ENCODE measurements at regions not wholly inside any gene's neighbourhood (a gene's known extent, or its start where the extent isn't known, plus 50 kb on each side); places are given as distances from the start of the nearest gene placed in this dataset.
"Not testable (repeated sequence)": the region's sequence is repeated elsewhere in the genome, so short reads cannot be mapped to it uniquely, and the experiment has no call there.

DNA sequence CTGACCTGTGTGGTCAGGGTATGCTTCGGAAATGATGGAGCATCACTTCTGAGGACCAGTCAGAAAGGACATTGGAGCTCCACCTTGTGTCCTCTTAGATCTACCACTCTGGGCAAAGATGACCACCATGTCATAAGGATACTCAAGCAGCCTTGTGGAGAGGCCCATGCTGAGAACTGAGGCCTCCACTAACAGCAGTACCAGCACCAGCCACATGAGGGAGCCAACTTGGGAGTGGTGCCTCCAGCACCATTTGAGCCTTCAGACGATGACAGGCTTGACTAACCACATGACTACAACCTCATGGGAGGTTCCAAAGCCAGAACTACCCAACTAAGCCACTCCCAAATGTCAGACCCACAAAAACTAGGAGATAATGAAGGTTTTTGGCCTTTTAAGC is 116.0 kb downstream of the NPTX2 start:
- no peaks in the 10 kb centered on the region for H3K36me3 Mint-ChIP-seq (ENCODE audit: low read depth)
- H3K27ac Mint-ChIP-seq = no peak overlapping the region
- H3K4me1 Mint-ChIP-seq (ENCODE audit: low read depth) = no peaks in the 10 kb centered on the region
- peak; percentile 4 for DNase-seq (ENCODE audit: low spot score)
- intact Hi-C loops (cut with micrococcal nuclease) = loop anchor here (1.0 kb wide), 1 partner anchor 108 kb away; no protein-coding TSS in a partner anchor
- no peaks in the 10 kb centered on the region for H3K9me3 Mint-ChIP-seq
- H3K4me3 Mint-ChIP-seq = no peak overlapping the region
- H3K27me3 Mint-ChIP-seq (ENCODE audit: insufficient read depth) = peaks cover 7% of the 10 kb centered on the region

DNA sequence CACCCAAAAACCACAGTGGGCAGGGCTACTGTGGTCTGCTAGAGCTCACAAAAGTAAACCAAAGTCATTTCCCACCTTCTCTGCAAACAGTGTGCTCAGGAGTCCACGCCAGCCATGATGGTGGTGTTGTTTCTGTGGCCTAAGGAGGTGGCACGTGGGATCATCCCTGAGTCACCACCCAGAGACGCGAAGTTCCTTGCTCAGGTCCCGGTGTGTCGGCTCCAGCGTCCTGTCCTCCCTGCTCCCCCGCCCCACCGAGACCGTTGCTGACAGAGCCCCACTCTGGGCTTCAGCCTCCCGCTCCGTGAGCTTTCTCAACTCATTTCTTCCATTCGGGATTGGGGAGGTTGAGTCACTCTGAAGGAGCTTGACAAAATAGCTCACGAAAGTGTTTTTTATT is 118.7 kb downstream of the NPTX2 start:
- peaks cover 1% of the 10 kb centered on the region for H3K27me3 Mint-ChIP-seq (ENCODE audit: insufficient read depth)
- no peak overlapping the region for H3K27ac Mint-ChIP-seq
- H3K36me3 Mint-ChIP-seq (ENCODE audit: low read depth) = no peaks in the 10 kb centered on the region

DNA sequence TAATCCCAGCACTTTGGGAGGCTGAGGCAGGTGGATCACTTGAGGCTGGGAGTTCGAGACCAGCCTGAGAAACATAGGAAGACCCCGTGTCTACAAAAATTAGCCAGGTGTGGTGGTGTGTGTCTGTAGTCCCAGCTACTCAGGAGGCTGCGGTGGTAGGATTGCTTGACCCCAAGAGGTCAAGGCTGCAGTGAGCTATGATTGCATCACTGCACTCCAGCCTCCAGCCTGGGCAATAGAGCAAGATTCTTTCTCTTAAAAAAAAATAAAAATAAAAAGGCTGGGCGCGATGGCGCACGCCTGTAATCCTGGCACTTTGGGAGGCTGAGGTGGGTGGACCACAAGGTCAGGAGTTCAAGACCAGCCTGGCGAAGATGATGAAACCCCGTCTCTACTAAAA is 119.4 kb downstream of the NPTX2 start:
- H3K36me3 Mint-ChIP-seq (ENCODE audit: low read depth); H3K4me3 Mint-ChIP-seq; H3K9me3 Mint-ChIP-seq; H3K27me3 Mint-ChIP-seq (ENCODE audit: insufficient read depth); intact Hi-C loops (cut with micrococcal nuclease); H3K27ac Mint-ChIP-seq; H3K4me1 Mint-ChIP-seq (ENCODE audit: low read depth); DNase-seq (ENCODE audit: low spot score): not testable (repeated sequence)

More for the DNA sequence above, 118.7 kb downstream of the NPTX2 start:
- intact Hi-C loops (cut with micrococcal nuclease) = no loop called here
- no peak overlapping the region for H3K4me3 Mint-ChIP-seq
- no peaks in the 10 kb centered on the region for H3K4me1 Mint-ChIP-seq (ENCODE audit: low read depth)
- no peaks in the 10 kb centered on the region for H3K9me3 Mint-ChIP-seq
- no peak for DNase-seq (ENCODE audit: low spot score)

DNA sequence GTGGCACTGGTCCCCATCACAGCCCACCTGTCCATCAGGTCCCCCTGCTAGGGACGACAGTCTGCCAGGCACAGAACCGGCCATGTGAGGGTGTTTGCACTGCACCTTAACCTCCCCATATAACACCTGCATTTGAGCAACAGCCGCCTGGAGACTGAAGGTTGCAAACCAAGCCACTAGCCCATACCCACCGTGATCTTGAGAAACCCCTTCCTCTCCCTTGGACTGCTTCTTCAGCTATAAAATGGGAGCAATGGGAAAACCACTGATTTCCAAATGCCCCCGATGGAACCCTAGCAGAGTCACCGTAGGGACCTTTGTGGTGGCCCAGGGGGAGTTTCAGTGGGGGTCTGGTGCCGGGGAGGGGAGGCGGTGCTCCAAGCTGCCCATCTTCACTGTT is 120.1 kb downstream of the NPTX2 start:
- H3K36me3 Mint-ChIP-seq (ENCODE audit: low read depth) = no peaks in the 10 kb centered on the region
- no peaks in the 10 kb centered on the region for H3K9me3 Mint-ChIP-seq
- no peak overlapping the region for H3K4me3 Mint-ChIP-seq
- H3K27ac Mint-ChIP-seq = no peak overlapping the region
- peaks cover 1% of the 10 kb centered on the region for H3K27me3 Mint-ChIP-seq (ENCODE audit: insufficient read depth)
- DNase-seq (ENCODE audit: low spot score) = no peak
- intact Hi-C loops (cut with micrococcal nuclease) = no loop called here
- no peaks in the 10 kb centered on the region for H3K4me1 Mint-ChIP-seq (ENCODE audit: low read depth)

DNA sequence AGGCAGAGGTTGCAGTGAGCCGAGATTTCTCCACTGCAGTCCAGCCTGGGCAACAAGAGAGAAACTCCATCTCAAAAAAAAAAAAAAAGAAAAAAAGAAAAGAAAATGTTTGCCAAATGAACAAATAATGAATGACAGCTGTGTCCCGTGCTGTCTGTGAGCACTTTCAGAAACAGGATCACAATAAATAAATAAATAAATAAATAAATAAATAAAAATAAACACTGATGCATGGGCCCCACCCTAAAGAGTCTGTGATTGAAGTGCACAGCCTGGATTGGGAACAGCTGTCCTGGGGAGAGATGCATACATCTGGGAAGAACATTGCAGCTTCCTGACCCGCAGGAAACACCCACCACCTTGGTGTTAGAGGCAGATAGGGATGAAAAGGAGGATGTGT is 123.6 kb downstream of the NPTX2 start:
- H3K4me3 Mint-ChIP-seq = no peak overlapping the region
- H3K27me3 Mint-ChIP-seq (ENCODE audit: insufficient read depth) = peaks cover 2% of the 10 kb centered on the region
- intact Hi-C loops (cut with micrococcal nuclease) = no loop called here
- no peaks in the 10 kb centered on the region for H3K9me3 Mint-ChIP-seq
- H3K4me1 Mint-ChIP-seq (ENCODE audit: low read depth) = no peaks in the 10 kb centered on the region
- H3K27ac Mint-ChIP-seq = no peak overlapping the region
- no peaks in the 10 kb centered on the region for H3K36me3 Mint-ChIP-seq (ENCODE audit: low read depth)
- no peak for DNase-seq (ENCODE audit: low spot score)

DNA sequence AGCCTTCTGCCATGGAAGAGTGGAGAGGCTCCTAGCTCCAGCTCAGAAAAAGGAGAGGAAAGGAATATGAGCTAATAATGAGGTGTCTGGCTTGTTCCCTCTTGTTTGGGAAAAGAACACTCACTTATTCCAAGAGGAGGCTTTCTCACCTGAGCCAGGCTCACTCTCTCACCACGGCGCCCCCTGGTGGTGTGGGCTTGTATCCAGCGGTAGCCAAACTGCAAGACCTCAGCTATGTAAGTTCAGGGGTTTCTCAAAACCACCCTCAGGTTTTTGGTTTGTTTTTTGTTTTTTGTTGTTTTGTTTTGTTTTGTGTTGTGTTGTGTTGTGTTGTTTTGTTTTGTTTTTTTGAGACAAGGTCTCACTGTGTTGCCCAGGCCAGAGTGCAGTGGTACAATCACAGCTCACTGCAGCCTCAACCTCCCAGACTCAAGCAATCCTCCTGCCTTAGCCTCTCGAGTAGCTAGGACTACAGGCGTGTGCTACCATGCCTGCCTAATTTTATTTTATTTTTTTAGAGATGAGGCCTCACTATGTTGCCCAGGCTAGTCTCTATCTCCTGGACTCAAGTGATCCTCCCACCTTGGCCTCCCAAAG is 124.0 kb downstream of the TMEM130 start:
- intact Hi-C loops (cut with micrococcal nuclease) = loop anchor here (2.0 kb wide), 1 partner anchor 95 kb away; no protein-coding TSS in a partner anchor
- peak; percentile 42 for DNase-seq (ENCODE audit: low spot score)
- Mint-ChIP-seq H3K4me3 (no peak overlapping the region), H3K27ac (no peak overlapping the region), H3K36me3 (ENCODE audit: low read depth) (no peaks in the 10 kb centered on the region), H3K4me1 (ENCODE audit: low read depth) (no peaks in the 10 kb centered on the region), H3K27me3 (ENCODE audit: insufficient read depth) (peaks cover 4% of the 10 kb centered on the region), H3K9me3 (no peaks in the 10 kb centered on the region)

DNA sequence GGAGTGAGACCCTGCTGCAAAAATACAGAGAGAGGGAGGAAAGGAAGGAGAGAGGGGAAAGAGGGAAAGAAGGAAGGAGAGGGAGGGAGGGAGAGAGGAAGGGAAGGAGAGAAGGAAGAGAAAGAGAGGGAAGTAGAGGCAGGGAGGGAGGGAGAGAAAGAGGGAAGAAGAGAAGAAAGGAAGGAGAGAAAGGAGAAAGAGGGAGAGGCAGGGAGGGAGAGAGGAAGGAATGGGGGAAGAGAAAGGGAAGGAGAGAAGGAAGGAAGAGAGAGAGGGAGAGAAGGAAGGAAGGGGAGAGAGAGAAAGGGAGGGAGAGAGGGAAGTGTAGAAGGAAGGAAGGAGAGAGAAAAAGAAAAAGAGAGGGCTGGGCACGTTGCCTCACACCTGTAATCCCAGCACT is 121.7 kb downstream of the TMEM130 start:
- no peak overlapping the region for H3K27ac Mint-ChIP-seq
- H3K4me3 Mint-ChIP-seq = no peak overlapping the region
- no peaks in the 10 kb centered on the region for H3K9me3 Mint-ChIP-seq
- intact Hi-C loops (cut with micrococcal nuclease) = no loop called here
- H3K4me1 Mint-ChIP-seq (ENCODE audit: low read depth) = no peaks in the 10 kb centered on the region
- peaks cover 4% of the 10 kb centered on the region for H3K27me3 Mint-ChIP-seq (ENCODE audit: insufficient read depth)
- DNase-seq (ENCODE audit: low spot score) = no peak
- no peaks in the 10 kb centered on the region for H3K36me3 Mint-ChIP-seq (ENCODE audit: low read depth)

DNA sequence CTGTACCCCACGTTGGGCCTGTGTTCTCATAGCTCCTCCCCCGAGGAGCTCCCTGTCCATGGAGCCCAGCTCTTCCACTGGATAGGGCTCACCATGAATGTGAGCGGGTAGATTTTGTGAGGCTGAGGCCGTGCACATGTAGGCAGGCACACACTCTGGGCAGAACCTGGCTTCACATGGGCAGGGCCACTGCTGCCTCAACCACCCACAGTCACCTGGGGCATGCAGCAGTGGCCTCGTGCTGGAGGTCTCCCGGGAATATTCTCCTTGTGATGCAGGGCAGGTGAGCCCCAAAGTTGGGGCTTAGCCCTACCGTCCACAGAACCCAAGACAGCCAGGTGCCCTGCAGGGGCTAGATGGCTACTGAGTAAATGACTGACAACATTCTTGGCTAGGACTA is 116.6 kb downstream of the TMEM130 start:
- H3K36me3 Mint-ChIP-seq (ENCODE audit: low read depth) = no peaks in the 10 kb centered on the region
- intact Hi-C loops (cut with micrococcal nuclease) = no loop called here
- no peaks in the 10 kb centered on the region for H3K4me1 Mint-ChIP-seq (ENCODE audit: low read depth)
- H3K27ac Mint-ChIP-seq = no peak overlapping the region
- DNase-seq (ENCODE audit: low spot score) = no peak
- H3K4me3 Mint-ChIP-seq = no peak overlapping the region
- peaks cover 1% of the 10 kb centered on the region for H3K9me3 Mint-ChIP-seq
- H3K27me3 Mint-ChIP-seq (ENCODE audit: insufficient read depth) = peaks cover 2% of the 10 kb centered on the region

DNA sequence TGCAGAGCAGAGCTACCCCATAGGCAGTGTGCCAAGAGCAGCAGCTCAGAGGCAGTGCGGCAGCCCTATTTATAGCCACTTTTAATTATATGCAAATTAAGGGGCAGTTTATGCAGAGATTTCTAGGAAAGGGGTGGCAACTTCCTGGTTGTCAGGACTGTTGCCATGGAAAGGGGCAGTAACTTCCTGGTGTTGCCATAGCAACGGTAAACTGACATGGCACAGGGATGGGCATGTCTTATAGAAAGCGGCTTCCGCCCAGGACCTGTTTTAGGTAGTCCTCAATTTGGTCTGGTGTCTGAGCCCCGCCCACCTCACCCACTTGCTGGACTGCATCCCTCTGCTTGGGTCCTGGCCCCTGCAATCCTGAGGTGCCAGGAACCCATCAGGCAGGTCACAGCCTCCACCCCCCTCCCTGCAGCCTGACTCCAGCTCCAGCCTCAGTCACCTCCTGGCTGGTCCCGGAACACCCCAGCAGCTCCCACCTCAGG is 115.8 kb downstream of the TMEM130 start:
- no peak overlapping the region for H3K4me3 Mint-ChIP-seq
- intact Hi-C loops (cut with micrococcal nuclease) = no loop called here
- H3K4me1 Mint-ChIP-seq (ENCODE audit: low read depth) = no peaks in the 10 kb centered on the region
- H3K36me3 Mint-ChIP-seq (ENCODE audit: low read depth) = no peaks in the 10 kb centered on the region
- no peak overlapping the region for H3K27ac Mint-ChIP-seq
- H3K27me3 Mint-ChIP-seq (ENCODE audit: insufficient read depth) = no peaks in the 10 kb centered on the region
- H3K9me3 Mint-ChIP-seq = peaks cover 9% of the 10 kb centered on the region
- no peak for DNase-seq (ENCODE audit: low spot score)

DNA sequence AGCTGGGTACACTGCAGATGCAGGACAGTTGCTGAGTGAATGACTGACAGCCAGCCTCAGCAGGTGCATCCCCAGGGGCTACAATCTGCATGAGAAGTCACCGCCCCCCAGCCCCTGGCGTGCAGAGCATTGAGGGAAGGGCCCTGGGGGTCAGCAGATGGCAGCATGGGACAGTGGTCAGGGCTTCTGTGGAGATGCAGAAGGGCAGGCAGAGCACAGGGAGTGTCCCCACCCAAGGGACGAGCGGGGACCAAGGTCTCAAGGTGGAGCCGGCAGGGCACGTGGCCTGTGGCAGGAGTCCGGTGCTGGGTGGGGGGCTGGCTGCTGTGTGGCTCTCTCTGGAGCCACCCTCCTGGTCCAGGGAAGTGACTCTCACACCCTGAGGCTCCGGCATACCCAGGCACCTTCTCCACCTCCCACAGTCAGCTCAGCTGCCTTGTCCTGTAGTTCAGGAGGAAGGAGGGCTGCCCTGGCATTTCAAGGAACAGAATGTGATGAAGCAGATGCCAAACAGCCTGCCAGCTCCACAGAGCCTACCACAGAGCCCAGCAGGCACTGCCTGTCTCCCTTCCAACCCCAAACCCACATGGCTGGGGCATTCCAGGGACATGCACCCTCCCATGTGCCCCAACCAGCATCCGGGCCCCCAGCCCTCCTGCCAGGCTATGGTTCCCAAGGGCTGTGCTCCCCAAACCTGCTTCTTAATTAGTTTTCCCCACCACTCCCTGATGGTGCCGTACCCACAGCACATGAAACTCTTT is 114.5 kb downstream of the TMEM130 start:
- DNase-seq (ENCODE audit: low spot score) = no peak
- no peaks in the 10 kb centered on the region for H3K36me3 Mint-ChIP-seq (ENCODE audit: low read depth)
- H3K4me3 Mint-ChIP-seq = no peak overlapping the region
- peaks cover 14% of the 10 kb centered on the region for H3K9me3 Mint-ChIP-seq
- H3K27me3 Mint-ChIP-seq (ENCODE audit: insufficient read depth) = no peaks in the 10 kb centered on the region
- H3K27ac Mint-ChIP-seq = no peak overlapping the region
- no peaks in the 10 kb centered on the region for H3K4me1 Mint-ChIP-seq (ENCODE audit: low read depth)
- intact Hi-C loops (cut with micrococcal nuclease) = no loop called here

DNA sequence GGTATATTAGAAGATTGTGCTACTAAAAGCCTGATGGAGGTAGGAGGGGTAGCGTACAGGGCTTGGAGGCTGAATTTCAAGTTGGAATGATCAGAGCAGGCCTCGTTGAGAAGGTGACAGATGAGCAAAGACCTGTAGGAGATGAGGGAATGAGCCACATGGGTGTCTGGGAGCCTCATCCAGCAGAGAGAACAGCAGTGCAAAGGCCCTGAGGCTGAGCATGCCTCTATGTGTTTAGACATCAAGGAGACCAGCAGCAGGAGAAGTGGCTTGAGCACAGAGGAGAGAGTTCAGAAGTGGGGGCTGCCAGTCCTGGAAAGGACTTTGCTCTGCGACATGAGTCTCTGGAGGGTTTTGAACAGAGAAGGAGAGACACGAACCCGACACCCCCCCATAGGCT is 111.7 kb downstream of the TMEM130 start:
- Mint-ChIP-seq H3K36me3 (ENCODE audit: low read depth) (no peaks in the 10 kb centered on the region), H3K27ac (no peak overlapping the region), H3K4me1 (ENCODE audit: low read depth) (no peaks in the 10 kb centered on the region), H3K9me3 (peaks cover 14% of the 10 kb centered on the region), H3K4me3 (no peak overlapping the region), H3K27me3 (ENCODE audit: insufficient read depth) (no peaks in the 10 kb centered on the region)
- intact Hi-C loops (cut with micrococcal nuclease) = no loop called here
- DNase-seq (ENCODE audit: low spot score) = no peak

DNA sequence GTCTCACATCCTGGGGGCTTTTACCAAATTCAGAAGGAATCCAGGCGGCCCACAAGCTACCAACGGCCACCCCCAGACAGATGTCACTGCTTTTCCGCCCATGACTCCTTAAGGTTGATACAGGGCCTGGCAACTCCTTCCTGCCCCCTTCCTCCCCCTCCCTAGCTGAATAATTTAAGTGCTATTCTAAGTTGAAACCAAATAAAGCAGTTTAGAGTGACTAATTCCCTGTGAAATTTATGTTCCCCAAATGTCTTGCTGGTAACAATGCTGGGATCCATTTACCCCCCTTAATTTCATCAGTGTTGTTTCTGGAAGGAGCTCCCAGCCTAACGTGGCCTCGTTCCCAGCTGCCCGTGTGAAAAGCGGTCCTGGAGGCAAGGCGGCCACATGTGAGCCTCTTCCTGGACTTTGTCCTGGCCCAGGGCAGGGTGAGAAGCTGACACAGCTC is 109.6 kb downstream of the TMEM130 start:
- peaks cover 14% of the 10 kb centered on the region for H3K9me3 Mint-ChIP-seq

DNA sequence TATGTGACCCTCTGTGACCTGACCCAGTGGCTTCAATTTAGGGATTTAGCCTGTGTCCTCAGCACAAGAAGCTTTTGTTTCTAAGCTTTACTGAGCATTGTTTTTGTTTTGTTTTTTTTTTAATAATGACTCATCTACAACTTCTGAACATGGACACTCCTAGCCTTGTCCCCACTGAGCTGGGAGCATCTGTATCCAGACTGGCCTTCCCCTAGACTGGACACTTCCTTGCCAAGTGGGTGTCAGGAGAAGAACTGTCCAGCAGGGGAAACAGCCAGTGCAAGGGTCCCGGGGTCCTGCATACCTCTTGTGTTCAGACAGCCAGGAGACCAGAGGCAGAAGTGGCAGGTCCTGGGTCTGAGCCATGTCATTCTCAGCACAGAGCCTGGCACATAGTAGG is 108.6 kb downstream of the TMEM130 start:
- Mint-ChIP-seq H3K27ac (no peak overlapping the region), H3K27me3 (ENCODE audit: insufficient read depth) (no peaks in the 10 kb centered on the region), H3K4me3 (no peak overlapping the region), H3K9me3 (peaks cover 14% of the 10 kb centered on the region), H3K36me3 (ENCODE audit: low read depth) (no peaks in the 10 kb centered on the region), H3K4me1 (ENCODE audit: low read depth) (no peaks in the 10 kb centered on the region)
- no peak for DNase-seq (ENCODE audit: low spot score)
- intact Hi-C loops (cut with micrococcal nuclease) = no loop called here

More for the DNA sequence above, 109.6 kb downstream of the TMEM130 start:
- DNase-seq (ENCODE audit: low spot score) = no peak
- intact Hi-C loops (cut with micrococcal nuclease) = no loop called here
- Mint-ChIP-seq H3K4me1 (ENCODE audit: low read depth) (no peaks in the 10 kb centered on the region), H3K27me3 (ENCODE audit: insufficient read depth) (no peaks in the 10 kb centered on the region), H3K4me3 (no peak overlapping the region), H3K36me3 (ENCODE audit: low read depth) (no peaks in the 10 kb centered on the region), H3K27ac (no peak overlapping the region)
